ENCODE measurements at regions not wholly inside any gene's neighbourhood (a gene's known extent, or its start where the extent isn't known, plus 50 kb on each side); places are given as distances from the start of the nearest gene placed in this dataset.

GRCh38 chr3:103406320-103406850, 971.6 kb downstream of the ZPLD1 start:
- TF ChIP-seq CTCF (IDR thresholded peaks at IDR 0.05) (no peak), POLR2A (IDR thresholded peaks at IDR 0.05) (no peak)
